Stimulated activated CD4-positive, alpha-beta T cell treated with anti-CD3 and anti-CD28 coated beads, Interleukin-1b, Interleukin-23, amount 100 ng/mL, for 24 hours (primary cell): ENCODE measurements at regions not wholly inside any gene's neighbourhood (a gene's known extent, or its start where the extent isn't known, plus 50 kb on each side); places are given as distances from the start of the nearest gene placed in this dataset.
"Not testable (repeated sequence)": the region's sequence is repeated elsewhere in the genome, so short reads cannot be mapped to it uniquely, and the experiment has no call there.

Source experiments
- DNase-seq, 4 experiments: peaks; one replicate each; pipeline ENCODE4 v3.0.0-alpha.2; 2020; ENCODE audit warnings: low read depth in 4 of 4, low spot score in 1 of 4

- no peak for DNase-seq
Observed at GRCh38 chr6:114714836-114715507, 372.1 kb upstream of the HS3ST5 start.

DNA sequence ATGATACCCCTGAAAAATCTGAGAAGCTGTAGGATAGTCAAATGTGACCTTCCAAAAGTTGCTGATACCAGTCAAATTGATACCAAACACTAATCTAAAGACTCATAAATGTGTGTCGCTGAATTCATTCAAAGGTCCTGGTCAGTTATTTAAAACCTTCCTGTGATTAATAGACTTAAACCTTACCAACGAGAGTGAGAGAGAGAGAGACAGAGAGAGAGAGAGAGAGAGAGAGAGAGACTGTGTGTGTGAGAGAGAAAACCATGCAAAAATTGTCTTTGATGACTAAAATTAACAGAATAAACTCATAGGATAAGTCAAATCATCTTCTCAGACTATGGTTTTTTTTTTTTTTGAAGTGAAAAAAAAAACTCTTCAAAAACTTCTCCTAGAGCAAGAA lies 370.9 kb upstream of the HS3ST5 start:
- DNase-seq, result no peak

DNA sequence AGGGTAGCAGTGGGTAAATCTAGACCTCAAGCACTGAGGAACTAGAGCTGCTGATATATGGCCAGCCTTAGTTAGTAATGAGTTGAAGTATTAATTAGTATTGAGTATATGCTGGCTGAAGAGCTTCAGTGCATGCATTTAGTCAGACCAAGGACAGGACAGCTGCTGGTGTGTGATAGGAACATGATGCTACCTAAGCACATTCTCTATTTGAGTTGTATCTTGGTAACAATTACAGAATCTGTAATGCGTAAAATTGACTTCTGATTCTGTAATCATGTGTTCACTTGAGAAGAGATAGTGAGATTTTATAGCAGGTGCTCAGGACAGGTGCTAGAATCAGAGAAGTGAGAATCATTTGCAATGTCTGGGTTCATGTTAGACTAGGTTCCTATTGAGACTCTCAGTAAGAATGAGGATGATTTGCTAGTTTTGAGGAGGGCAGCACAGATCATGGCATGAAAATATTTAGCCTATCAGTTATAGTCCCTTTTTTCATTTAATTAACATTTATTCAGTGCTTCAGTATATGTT lies 369.4 kb upstream of the HS3ST5 start:
- DNase-seq, result no peak

DNA sequence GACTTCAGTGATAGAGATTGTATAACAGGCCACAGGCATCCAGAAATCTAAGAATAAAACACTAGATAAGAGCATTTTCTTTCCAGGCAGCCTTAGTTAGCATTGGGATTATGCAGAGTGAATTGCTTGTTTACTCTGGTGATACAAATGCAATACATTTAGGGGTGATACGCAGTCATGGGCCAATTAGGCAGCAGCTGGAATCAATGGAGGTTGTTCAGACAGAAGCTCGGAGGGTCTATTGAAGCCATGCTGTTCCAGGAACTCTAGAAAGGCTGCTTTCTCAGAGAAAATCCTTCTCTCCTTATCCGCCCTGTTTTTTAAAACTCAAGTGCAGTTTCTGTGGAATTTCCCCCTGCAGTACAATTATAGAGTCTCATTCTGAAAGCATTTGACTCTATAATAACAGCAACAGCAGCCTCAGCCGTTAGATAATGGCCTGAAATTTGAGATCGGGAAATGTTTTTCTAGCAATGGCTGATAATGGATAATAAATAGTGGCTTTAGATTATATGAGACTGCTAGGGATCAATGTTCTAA lies 364.3 kb upstream of the HS3ST5 start:
- no peak for DNase-seq

- no peak for DNase-seq
Observed at GRCh38 chr6:114690625-114691024, 347.8 kb upstream of the HS3ST5 start.

DNA sequence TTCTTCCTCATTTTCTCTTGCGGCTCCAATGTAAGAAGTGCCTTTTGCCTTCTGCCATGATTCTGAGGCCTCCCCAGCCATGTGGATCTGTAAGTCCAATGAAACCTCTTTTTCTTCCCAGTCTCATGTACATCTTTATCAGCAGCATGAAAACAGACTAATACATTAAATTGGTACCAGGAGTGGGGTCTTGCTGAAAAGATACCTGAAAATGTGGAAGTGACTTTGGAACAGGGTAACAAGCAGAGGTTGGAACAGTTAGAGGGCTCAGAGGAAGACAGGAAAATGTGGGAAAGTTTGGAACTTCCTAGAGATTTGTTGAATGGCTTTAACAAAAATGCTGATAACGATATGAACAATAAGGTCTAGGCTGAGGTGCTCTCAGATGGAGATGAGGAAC lies 316.7 kb upstream of the HS3ST5 start:
- no peak for DNase-seq

- no peak for DNase-seq
Observed at GRCh38 chr6:114651611-114652010, 308.8 kb upstream of the HS3ST5 start.

GRCh38 chr6:114650891-114651290 lies 308.1 kb upstream of the HS3ST5 start:
- no peak for DNase-seq

DNA sequence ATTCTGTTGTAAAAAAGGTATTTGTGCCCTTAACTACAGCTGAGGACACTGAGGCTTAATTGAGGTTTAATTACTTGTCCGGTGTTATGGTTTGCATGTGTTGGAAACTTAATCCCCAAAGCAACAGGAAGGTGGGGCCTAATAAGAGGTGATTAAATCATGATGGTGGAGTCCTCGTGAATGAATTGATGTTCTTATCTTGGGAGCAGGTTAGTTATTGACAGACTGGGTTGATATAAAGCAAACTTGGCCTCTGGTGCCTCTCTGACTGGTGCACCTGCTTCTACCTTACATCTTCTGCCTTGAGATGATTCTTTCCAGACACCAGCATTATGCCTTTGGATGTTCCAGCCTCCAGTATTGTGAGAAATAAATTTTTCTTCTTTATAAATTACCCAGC lies 306.5 kb upstream of the HS3ST5 start:
- DNase-seq, result no peak

GRCh38 chr6:114648847-114649246 lies 306.0 kb upstream of the HS3ST5 start:
- DNase-seq, result no peak

GRCh38 chr6:114638341-114638740 lies 295.5 kb upstream of the HS3ST5 start:
- no peak for DNase-seq

DNA sequence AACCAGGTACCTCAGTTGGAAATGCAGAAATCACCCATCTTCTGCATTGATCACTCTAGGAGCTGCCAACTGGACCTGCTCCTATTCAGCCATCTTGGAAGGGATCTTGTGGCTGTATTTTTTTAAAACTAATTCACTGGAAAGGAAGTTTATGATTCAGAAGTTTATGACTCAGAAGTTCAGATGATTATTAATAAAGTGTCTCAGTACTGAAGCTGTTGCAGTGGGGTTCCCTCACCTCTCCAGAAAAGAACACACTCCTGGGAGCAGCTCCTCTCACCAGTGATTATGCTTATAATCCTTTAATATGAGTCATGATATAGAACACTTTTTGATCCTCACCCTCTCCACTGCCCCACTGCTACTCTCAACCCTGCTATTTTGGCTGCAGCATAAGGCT lies 291.2 kb upstream of the HS3ST5 start:
- DNase-seq, result no peak

DNA sequence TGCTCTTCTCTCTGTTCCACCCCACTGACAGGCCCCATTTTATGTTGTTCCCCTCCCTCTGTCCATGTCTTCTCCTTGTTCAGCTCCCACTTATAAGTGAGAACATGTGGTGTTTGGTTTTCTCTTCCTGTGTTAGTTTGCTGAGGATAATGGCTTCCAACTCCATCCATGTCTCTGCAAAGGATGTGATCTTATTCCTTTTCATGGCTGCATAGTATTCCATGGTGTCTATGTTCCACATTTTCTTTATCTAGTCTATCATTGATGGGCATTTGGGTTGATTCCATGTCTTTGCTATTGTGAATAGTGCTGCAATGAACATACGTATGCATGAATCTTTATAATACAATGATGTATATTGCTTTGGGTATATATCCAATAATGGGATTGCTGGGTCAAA lies 283.4 kb upstream of the HS3ST5 start:
- DNase-seq, result not testable (repeated sequence)

DNA sequence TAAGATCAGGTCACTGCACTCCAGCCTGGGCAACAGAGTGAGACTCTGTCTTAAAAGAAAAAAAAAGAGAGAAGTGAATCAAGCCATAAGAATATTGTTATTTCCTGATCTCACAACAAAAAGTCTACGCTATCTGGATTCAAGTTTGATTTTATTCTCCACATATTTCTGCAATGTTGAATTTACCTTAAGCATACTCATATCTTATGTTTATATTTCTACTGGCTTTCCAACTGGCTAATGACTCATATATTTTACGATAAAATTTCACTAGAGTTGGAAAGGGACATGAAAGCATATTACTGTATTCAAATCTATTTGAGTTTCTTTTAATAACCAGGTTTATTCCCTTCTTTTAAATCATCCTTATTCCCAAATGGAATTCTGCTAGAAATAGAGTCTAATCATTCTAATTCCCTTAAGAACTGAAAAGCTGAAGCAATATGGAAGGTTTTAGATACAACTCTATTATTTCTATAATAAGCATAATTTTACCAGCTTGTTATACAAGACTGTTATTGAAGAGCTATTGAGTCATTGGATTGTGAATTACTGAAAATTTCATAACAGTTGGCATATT lies 276.9 kb upstream of the HS3ST5 start:
- DNase-seq, result no peak

GRCh38 chr6:114611696-114612095 lies 268.9 kb upstream of the HS3ST5 start:
- DNase-seq, result no peak

DNA sequence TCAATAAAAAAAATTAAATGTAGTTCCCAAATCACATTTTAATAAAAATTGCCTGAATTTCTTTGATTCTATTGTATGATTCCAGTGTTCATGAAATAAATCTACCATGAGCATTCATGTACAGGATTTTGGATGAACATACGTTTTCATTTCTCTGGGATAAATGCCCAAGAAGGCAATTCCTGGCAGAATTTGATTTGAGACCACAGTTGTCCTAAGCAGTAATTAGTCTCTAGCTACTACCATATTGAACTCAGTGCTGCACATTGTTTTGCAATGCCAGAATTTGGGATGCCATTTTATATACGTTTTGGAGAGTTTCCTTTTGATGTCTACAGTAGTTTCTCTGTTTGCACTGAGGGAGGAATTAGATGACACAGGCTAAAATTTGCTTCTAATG lies 265.3 kb upstream of the HS3ST5 start:
- DNase-seq, result no peak

- DNase-seq, result no peak
Observed at GRCh38 chr6:114605656-114606055, 262.8 kb upstream of the HS3ST5 start.

- DNase-seq, result no peak
Observed at GRCh38 chr6:114600381-114600780, 257.6 kb upstream of the HS3ST5 start.

DNA sequence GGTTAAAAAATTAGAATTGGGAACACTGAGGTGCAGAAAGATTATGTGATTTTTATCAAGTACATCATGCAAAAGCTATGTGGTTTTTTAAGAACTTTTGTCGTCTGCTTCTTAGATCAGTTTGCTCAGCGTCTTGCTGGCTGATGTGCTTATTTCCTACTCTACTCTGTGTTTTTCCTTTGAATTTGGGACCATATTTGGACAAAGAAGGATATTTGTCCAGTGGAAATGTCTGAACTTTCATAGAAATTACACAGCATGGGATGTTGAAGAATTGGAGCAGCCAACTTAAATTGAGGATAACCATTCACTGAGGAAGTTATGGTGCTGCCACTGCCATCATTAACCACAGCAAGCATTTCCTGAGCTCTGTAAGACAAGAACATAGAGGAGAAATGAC lies 252.8 kb upstream of the HS3ST5 start:
- DNase-seq, result no peak

GRCh38 chr6:114595186-114595585 lies 252.4 kb upstream of the HS3ST5 start:
- DNase-seq, result no peak

- no peak for DNase-seq
Observed at GRCh38 chr6:114592506-114592905, 249.7 kb upstream of the HS3ST5 start.

DNA sequence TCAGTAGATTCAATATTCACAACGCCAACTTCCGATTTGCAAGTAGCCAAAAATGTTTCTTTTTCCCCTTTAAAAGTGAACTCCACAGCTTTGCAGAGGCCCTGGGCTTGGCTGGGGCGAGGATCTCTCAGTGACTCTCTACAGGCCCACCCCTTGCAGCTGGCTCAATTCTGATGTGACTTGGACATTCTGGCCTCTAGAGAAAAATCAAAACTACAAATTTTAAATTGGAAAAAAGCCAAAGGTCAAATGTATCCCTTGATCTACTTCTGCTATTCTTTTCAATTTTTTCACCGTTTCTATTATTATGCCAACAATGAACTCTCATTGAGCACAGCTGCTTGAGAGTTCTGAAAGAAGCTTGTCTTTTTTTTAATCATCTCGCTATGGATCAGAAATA lies 245.9 kb upstream of the HS3ST5 start:
- no peak for DNase-seq

DNA sequence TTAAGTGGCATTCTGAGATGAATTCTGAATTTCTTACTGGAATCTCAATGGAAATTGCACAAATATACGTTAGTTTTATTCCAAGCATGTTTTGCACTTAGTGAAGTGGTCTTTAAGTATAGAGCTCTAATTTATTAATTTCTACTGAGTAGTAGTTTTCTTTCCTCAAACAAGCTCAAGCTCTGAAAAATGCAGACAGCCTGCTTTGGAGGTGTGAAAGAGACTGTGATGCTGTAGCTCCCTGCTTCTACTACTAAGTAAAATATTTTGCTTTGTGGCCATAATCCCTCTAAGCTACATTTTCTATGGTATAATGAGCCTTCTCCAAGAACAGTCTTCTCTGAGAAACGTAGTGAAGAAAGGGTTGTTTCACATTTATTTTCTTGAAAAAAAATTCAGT lies 243.5 kb upstream of the HS3ST5 start:
- DNase-seq, result no peak
